ENCODE measurements at regions not wholly inside any gene's neighbourhood (a gene's known extent, or its start where the extent isn't known, plus 50 kb on each side); places are given as distances from the start of the nearest gene placed in this dataset.
A peak's percentile ranks its signal among the peaks of the same experiment; 100 is the strongest.

DNA sequence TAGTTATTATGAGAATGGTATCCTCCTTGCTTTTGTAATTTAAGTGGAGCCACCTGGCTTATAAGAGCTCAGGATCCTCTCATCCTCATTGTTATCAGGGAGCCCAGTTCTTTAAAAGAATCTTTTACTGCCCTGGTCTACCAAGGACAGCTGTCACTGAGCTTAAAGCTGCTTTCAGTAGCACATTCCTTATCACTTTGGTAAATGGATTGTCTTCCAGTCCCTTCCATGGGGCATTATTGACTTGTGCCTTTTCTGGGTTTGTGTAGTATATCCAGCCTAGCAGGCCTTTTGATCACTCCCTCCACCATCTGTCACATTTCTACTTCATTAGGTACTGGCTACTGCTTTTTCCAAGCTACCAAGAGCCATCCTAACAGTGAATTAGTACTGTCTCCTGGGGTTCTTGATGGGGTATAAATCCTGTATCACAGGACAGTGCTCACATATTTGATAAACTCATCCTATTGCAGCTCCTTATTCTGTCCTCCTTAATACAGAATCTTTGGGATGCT, 208.9 kb downstream of the TMEM26 start:
- DNase-seq (ENCODE audit: low read depth), result no peak
- H3K4me3 ChIP-seq (ENCODE audit: low read depth, low read length), result no peak overlapping the region
- TF ChIP-seq, protein P1, sequence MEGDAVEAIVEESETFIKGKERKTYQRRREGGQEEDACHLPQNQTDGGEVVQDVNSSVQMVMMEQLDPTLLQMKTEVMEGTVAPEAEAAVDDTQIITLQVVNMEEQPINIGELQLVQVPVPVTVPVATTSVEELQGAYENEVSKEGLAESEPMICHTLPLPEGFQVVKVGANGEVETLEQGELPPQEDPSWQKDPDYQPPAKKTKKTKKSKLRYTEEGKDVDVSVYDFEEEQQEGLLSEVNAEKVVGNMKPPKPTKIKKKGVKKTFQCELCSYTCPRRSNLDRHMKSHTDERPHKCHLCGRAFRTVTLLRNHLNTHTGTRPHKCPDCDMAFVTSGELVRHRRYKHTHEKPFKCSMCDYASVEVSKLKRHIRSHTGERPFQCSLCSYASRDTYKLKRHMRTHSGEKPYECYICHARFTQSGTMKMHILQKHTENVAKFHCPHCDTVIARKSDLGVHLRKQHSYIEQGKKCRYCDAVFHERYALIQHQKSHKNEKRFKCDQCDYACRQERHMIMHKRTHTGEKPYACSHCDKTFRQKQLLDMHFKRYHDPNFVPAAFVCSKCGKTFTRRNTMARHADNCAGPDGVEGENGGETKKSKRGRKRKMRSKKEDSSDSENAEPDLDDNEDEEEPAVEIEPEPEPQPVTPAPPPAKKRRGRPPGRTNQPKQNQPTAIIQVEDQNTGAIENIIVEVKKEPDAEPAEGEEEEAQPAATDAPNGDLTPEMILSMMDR (IDR thresholded peaks at IDR 0.05; ENCODE audit: control insufficient read depth, extremely low read depth, insufficient read depth), result no peak

DNA sequence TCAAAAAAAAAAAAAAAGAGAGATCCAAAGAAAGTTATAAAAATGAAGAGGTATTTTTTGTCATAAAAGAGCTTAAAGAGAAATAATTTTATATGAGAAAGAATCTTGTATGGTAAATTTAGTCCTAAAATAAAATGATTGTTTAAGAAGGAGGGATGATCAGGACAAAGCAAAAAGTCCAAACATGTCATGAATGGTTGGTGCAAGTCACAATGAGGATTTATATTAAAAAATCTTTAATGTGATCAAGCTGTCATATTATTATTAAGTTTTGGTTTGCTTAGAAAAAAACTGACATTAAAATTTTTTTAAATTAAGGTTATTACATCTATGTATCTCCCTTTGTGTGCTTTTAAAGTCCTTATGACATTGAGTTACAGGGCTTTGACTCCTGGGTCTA, 220.4 kb downstream of the TMEM26 start:
- DNase-seq (ENCODE audit: low read depth), result no peak
- TF ChIP-seq, protein P1 (IDR thresholded peaks at IDR 0.05; ENCODE audit: control insufficient read depth, extremely low read depth, insufficient read depth), result no peak
- H3K4me3 ChIP-seq (ENCODE audit: low read depth, low read length), result no peak overlapping the region

DNA sequence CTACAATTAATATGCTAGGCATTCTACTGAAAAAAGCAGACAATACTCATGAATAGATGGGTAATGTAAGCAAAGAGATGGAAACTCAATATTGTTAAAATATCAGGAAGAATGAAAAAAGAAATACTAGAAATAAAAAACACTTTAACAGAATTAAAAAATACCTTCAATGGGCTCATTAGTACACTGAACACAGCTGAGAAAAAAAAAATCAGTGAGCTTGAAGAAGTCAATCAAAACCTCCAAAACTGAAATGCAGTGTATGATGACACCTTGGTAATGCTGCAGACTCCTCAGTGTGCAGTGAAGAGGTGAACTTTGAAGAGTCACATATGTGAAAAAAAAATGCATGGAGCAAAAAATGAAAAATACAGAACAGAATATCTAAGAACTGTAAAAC, 227.2 kb downstream of the TMEM26 start:
- H3K4me3 ChIP-seq (ENCODE audit: low read depth, low read length), result no peak overlapping the region
- DNase-seq (ENCODE audit: low read depth), result no peak
- TF ChIP-seq, protein P1 (IDR thresholded peaks at IDR 0.05; ENCODE audit: control insufficient read depth, extremely low read depth, insufficient read depth), result no peak

DNA sequence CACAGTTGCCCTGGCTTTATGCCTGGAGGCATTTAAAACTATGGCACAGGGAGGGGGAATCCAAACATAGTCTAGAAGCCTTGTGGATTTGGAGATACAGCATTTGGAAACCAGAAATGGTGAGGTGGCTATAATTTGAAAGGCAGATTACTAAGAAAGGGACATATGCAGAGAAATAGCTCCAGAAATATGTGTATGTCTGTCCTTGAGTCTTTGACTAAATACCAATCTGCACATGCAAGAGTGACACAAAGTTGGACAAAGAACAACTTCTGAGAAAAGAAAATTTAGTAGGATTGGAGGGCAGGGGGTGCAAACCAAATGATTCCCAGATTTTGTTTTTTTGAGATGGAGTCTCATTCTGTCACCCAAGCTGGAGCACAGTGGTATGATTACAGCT, 229.6 kb downstream of the TMEM26 start:
- TF ChIP-seq, protein P1 (IDR thresholded peaks at IDR 0.05; ENCODE audit: control insufficient read depth, extremely low read depth, insufficient read depth), result no peak
- peak; percentile 59 for DNase-seq (ENCODE audit: low read depth)

DNA sequence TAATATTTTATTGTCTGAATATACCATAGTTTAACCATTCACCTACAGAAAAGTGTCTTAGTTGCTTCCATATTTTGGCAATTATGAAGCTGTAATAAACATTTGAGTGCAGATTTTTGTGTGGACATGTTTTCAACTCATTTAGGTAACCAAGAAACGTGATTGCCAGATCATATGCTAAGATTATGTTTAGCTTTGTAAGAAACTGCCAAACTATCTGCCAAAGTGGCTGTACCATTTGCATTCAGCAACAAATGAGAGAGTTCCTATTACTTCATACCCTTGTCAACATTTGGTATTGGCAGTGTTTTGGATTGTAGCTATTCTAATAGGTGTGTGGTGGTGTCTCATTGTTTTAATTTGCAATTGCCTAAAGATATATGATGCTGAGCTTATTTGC, 233.5 kb downstream of the TMEM26 start:
- DNase-seq (ENCODE audit: low read depth), result no peak
- H3K4me3 ChIP-seq (ENCODE audit: low read depth, low read length), result no peak overlapping the region
- TF ChIP-seq, protein P1 (IDR thresholded peaks at IDR 0.05; ENCODE audit: control insufficient read depth, extremely low read depth, insufficient read depth), result no peak

More for the DNA sequence above, 229.6 kb downstream of the TMEM26 start:
- H3K4me3 ChIP-seq (ENCODE audit: low read depth, low read length), result no peak overlapping the region

DNA sequence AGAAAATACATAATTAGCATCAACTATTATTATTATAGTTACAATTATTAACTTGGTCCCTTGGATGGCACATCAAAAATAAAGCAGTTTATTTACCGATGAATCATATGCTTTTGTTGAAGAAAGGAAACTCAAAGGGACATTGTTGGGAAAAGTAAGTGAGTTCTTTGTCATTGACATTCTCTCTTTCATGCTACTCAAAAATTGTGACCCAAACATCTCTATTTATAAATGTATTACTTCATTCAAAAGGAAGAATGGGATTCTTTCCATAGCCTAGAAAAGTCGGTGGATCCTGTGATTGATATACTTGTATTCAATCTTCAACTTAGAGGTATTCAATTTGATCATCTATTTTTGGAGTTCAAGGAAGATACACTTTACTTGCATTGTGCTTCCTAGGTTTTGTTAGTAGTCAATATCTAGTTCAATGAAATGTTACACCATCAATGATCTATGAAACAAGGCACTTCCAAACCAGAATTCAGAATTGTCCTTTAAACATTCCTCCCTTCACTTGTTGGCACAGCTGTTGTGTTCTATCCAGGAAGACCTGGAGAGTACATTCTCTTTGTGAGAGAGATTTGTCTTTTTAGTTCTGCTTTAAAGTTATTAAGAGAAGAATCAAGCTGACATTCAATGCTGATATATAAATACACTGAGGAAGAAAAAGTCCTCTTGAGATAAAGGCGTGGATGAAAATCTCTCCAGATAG, 235.2 kb downstream of the TMEM26 start:
- TF ChIP-seq, protein P1 (IDR thresholded peaks at IDR 0.05; ENCODE audit: control insufficient read depth, extremely low read depth, insufficient read depth), result no peak
- H3K4me3 ChIP-seq (ENCODE audit: low read depth, low read length), result no peak overlapping the region
- DNase-seq (ENCODE audit: low read depth), result no peak

DNA sequence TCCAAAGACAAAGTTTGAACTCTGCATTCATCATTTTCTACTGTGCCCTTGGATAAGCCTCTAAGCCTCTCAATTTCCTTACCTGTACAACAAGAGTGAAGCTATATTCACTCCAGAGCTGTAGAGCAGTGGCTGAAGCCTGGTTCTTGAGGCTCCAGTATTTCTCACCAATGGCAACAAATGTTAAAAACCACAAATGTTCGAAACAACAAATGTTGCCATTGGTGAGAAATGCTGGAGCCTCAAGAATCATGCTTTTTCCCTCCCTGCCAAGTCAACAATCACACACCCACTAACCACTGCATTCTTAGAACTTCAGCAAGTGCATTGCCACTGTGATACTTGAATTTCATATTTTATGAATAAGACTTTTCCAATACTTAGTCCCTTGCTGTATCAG, 237.9 kb downstream of the TMEM26 start:
- DNase-seq (ENCODE audit: low read depth), result no peak
- H3K4me3 ChIP-seq (ENCODE audit: low read depth, low read length), result no peak overlapping the region
- TF ChIP-seq, protein P1 (IDR thresholded peaks at IDR 0.05; ENCODE audit: control insufficient read depth, extremely low read depth, insufficient read depth), result no peak

Measured in LNCaP clone FGC (cell line).